ENCODE measurements at regions not wholly inside any gene's neighbourhood (a gene's known extent, or its start where the extent isn't known, plus 50 kb on each side); places are given as distances from the start of the nearest gene placed in this dataset.
"Not testable (repeated sequence)": the region's sequence is repeated elsewhere in the genome, so short reads cannot be mapped to it uniquely, and the experiment has no call there.

DNA sequence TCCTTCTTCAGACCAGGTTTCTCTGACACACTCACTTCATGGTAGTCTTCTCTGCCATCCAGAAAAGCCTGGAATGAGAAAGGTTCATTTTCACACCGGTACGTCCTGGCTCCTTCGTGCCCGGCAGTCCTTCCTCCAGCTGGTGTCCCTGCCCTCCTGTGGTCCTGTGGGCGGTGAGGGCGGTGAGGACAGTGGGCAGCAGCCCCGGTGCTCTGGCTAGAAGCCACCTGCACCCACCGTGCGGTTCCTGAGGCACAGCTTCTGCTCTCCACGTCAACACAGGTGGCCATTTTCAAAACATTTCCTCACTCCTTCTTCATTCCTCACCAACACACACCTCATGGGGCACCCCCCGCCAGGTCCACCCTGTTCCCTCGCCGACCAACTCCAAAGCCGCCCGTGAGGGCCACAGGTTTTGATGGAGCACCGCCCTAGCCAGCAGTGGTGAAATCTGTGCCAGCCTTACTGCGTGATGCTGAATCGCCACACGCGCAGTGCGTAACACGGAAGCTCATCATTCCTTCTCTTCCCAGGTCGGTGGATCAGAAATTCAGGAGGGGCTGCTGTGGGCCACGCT is 251.4 kb upstream of the RNF32 start:
- DNase-seq (no peak), ATAC-seq (no peak)
- Mint-ChIP-seq H3K27ac (no peak overlapping the region), H3K27me3 (peaks cover 23% of the 10 kb centered on the region), H3K4me3 (no peak overlapping the region), H3K36me3 (ENCODE audit: low read depth) (peaks cover 3% of the 10 kb centered on the region), H3K4me1 (no peaks in the 10 kb centered on the region)
- no peaks in the 10 kb centered on the region for H3K9me3 ChIP-seq (ENCODE audit: control insufficient read depth, low read length, poor library complexity, severe bottlenecking)

GRCh38 chr7:156386097-156386496 is 254.5 kb upstream of the RNF32 start:
- DNase-seq, result no peak
- H3K9me3 ChIP-seq (ENCODE audit: control insufficient read depth, low read length, poor library complexity, severe bottlenecking), result no peaks in the 10 kb centered on the region
- Mint-ChIP-seq H3K27me3 (peaks cover 32% of the 10 kb centered on the region), H3K27ac (no peak overlapping the region), H3K36me3 (ENCODE audit: low read depth) (no peaks in the 10 kb centered on the region), H3K4me1 (no peaks in the 10 kb centered on the region), H3K4me3 (no peak overlapping the region)
- ATAC-seq, result no peak

- no peak for ATAC-seq
- H3K4me3 Mint-ChIP-seq, result no peak overlapping the region
- DNase-seq, result no peak
- no peaks in the 10 kb centered on the region for H3K36me3 Mint-ChIP-seq (ENCODE audit: low read depth)
- H3K27me3 Mint-ChIP-seq, result peaks cover 27% of the 10 kb centered on the region
- no peaks in the 10 kb centered on the region for H3K9me3 ChIP-seq (ENCODE audit: control insufficient read depth, low read length, poor library complexity, severe bottlenecking)
- H3K27ac Mint-ChIP-seq, result no peak overlapping the region
- H3K4me1 Mint-ChIP-seq, result no peaks in the 10 kb centered on the region
Observed at GRCh38 chr7:156384706-156385105, 255.9 kb upstream of the RNF32 start.

GRCh38 chr7:156383526-156383925 is 257.0 kb upstream of the RNF32 start:
- no peak overlapping the region for H3K27ac Mint-ChIP-seq
- H3K27me3 Mint-ChIP-seq, result peaks cover 29% of the 10 kb centered on the region
- ATAC-seq (no peak), DNase-seq (no peak)
- H3K36me3 Mint-ChIP-seq (ENCODE audit: low read depth), result no peaks in the 10 kb centered on the region
- no peaks in the 10 kb centered on the region for H3K9me3 ChIP-seq (ENCODE audit: control insufficient read depth, low read length, poor library complexity, severe bottlenecking)
- no peak overlapping the region for H3K4me3 Mint-ChIP-seq
- peaks cover 3% of the 10 kb centered on the region for H3K4me1 Mint-ChIP-seq

- H3K27me3 Mint-ChIP-seq, result peaks cover 53% of the 10 kb centered on the region
- H3K4me3 Mint-ChIP-seq, result no peak overlapping the region
- DNase-seq (no peak), ATAC-seq (no peak)
- H3K4me1 Mint-ChIP-seq, result peaks cover 3% of the 10 kb centered on the region
- H3K36me3 Mint-ChIP-seq (ENCODE audit: low read depth), result no peaks in the 10 kb centered on the region
- H3K27ac Mint-ChIP-seq, result no peak overlapping the region
- H3K9me3 ChIP-seq (ENCODE audit: control insufficient read depth, low read length, poor library complexity, severe bottlenecking), result no peaks in the 10 kb centered on the region
Observed at GRCh38 chr7:156380261-156380660, 260.3 kb upstream of the RNF32 start.

- H3K9me3 ChIP-seq (ENCODE audit: control insufficient read depth, low read length, poor library complexity, severe bottlenecking), result no peaks in the 10 kb centered on the region
- ATAC-seq, result no peak
- no peak overlapping the region for H3K27ac Mint-ChIP-seq
- DNase-seq, result no peak
- H3K4me3 Mint-ChIP-seq, result no peak overlapping the region
- H3K36me3 Mint-ChIP-seq (ENCODE audit: low read depth), result peaks cover 2% of the 10 kb centered on the region
- peaks cover 3% of the 10 kb centered on the region for H3K4me1 Mint-ChIP-seq
- peaks cover 52% of the 10 kb centered on the region for H3K27me3 Mint-ChIP-seq
Observed at GRCh38 chr7:156379324-156380070, 261.1 kb upstream of the RNF32 start.

- Mint-ChIP-seq H3K27ac (no peak overlapping the region), H3K4me3 (no peak overlapping the region), H3K36me3 (ENCODE audit: low read depth) (peaks cover 2% of the 10 kb centered on the region), H3K4me1 (peaks cover 3% of the 10 kb centered on the region), H3K27me3 (peaks cover 45% of the 10 kb centered on the region)
- no peak for DNase-seq
- ATAC-seq, result no peak
- H3K9me3 ChIP-seq (ENCODE audit: control insufficient read depth, low read length, poor library complexity, severe bottlenecking), result no peaks in the 10 kb centered on the region
Observed at GRCh38 chr7:156378806-156379205, 261.8 kb upstream of the RNF32 start.

GRCh38 chr7:156376317-156376716 is 264.3 kb upstream of the RNF32 start:
- H3K27ac Mint-ChIP-seq, result no peak overlapping the region
- no peak overlapping the region for H3K4me3 Mint-ChIP-seq
- peaks cover 3% of the 10 kb centered on the region for H3K4me1 Mint-ChIP-seq
- H3K9me3 ChIP-seq (ENCODE audit: control insufficient read depth, low read length, poor library complexity, severe bottlenecking), result peaks cover 3% of the 10 kb centered on the region
- DNase-seq (no peak), ATAC-seq (no peak)
- peaks cover 2% of the 10 kb centered on the region for H3K36me3 Mint-ChIP-seq (ENCODE audit: low read depth)
- peaks cover 33% of the 10 kb centered on the region for H3K27me3 Mint-ChIP-seq

- H3K4me3 Mint-ChIP-seq, result no peak overlapping the region
- H3K4me1 Mint-ChIP-seq, result peaks cover 2% of the 10 kb centered on the region
- DNase-seq (no peak), ATAC-seq (no peak)
- no peak overlapping the region for H3K27ac Mint-ChIP-seq
- peaks cover 28% of the 10 kb centered on the region for H3K27me3 Mint-ChIP-seq
- H3K9me3 ChIP-seq (ENCODE audit: control insufficient read depth, low read length, poor library complexity, severe bottlenecking), result peaks cover 3% of the 10 kb centered on the region
- peaks cover 2% of the 10 kb centered on the region for H3K36me3 Mint-ChIP-seq (ENCODE audit: low read depth)
Observed at GRCh38 chr7:156374335-156374734, 266.2 kb upstream of the RNF32 start.

DNA sequence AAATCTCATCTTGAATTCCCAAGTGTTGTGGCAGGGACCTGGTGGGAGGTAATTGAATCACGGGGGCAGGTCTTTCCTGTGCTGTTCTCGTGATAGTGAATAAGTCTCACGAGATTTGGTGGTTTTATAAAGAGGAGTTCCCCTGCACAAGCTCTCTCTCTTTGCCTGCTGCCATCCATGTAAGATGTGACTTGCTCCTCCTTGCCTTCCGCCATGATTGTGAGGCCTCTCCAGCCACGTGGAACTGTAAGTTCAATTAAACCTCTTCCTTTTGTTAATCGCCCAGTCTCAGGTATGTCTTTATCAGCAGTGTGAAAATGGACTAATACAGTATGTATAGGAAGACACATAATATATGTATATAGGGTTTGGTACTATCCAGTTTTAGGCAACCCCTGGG is 270.6 kb upstream of the RNF32 start:
- H3K27ac Mint-ChIP-seq; DNase-seq; H3K27me3 Mint-ChIP-seq; ATAC-seq; H3K9me3 ChIP-seq (ENCODE audit: control insufficient read depth, low read length, poor library complexity, severe bottlenecking); H3K4me1 Mint-ChIP-seq; H3K36me3 Mint-ChIP-seq (ENCODE audit: low read depth); H3K4me3 Mint-ChIP-seq: not testable (repeated sequence)

DNA sequence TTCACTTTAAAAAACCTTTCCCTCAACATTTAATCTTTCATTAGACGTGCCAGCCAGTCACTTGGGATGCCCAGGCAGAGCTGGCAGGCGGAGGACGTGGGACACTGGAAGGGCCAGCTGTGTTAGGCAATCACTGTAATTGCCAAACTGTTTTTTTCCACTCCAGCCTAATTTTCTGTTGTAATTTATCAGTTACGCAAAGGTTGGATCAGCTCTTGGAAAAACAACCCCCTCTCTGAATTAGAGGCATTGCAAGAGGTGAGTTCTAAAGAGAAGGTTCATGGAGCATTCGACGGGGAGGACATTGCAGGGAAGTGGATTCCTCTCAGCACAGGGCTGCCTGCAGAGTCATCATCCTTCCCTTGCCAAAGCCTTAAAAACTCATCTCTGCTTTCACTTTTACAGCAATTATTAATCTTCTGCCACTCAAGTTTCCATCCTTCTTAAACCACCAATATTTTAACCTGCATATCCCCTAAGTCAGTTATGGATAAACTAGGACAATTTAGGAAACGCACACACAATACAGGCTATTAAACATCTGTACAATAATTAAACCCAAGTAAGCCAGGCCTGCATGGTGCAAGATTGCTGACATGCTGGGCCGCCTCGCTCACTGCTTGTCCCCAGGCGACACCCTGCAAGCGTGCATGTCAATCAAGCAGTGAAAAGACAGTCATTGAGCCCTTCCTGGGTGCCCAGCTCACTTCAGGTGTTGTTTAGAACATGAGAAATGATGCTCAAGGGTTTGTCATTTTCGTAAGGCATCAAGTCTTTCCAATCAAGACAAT is 272.3 kb upstream of the RNF32 start:
- peaks cover 2% of the 10 kb centered on the region for H3K27me3 Mint-ChIP-seq
- H3K9me3 ChIP-seq (ENCODE audit: control insufficient read depth, low read length, poor library complexity, severe bottlenecking), result peaks cover 3% of the 10 kb centered on the region
- no peaks in the 10 kb centered on the region for H3K4me1 Mint-ChIP-seq
- H3K36me3 Mint-ChIP-seq (ENCODE audit: low read depth), result no peaks in the 10 kb centered on the region
- H3K27ac Mint-ChIP-seq, result no peak overlapping the region
- ATAC-seq (no peak), DNase-seq (no peak)
- no peak overlapping the region for H3K4me3 Mint-ChIP-seq

DNA sequence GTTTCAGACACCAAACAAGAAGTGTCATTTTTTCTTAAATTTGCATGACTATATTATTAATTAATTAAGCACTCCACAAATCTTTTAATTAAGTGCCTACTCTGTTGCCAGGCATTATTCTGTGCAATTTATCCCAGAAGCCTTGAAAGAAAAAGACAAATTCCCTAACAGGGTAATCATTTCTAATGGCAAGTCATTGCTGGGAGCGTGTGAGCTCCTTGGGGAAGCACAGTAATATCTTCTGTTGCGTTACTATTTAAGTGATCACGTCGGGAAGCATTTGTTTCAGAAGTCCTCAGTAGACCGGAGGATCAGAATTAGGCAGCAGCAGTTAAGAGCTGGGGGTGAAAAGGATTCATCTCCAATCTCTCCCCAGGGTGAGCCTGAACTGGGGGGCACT is 276.8 kb upstream of the RNF32 start:
- ATAC-seq (no peak), DNase-seq (no peak)
- no peaks in the 10 kb centered on the region for H3K36me3 Mint-ChIP-seq (ENCODE audit: low read depth)
- no peak overlapping the region for H3K27ac Mint-ChIP-seq
- peaks cover 23% of the 10 kb centered on the region for H3K27me3 Mint-ChIP-seq
- no peak overlapping the region for H3K4me3 Mint-ChIP-seq
- no peaks in the 10 kb centered on the region for H3K4me1 Mint-ChIP-seq
- no peaks in the 10 kb centered on the region for H3K9me3 ChIP-seq (ENCODE audit: control insufficient read depth, low read length, poor library complexity, severe bottlenecking)

DNA sequence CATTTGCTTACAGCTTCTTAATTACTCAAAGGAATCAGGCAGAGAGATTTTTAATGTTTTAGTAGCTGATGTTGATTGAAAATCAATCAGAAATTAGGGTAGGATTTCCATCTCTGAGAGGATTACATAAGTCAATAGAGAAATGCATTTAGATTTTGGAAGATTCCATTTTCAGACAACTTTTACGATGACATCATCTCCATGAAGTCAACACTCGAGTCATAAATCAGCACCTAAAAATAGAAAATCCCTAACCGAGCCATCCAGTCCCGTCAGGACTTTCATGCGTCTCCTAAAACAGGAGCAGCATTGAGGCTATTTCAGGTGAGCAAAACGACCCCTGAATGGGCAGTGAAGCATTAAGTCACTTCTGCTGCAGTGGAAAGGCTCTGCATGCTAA is 279.7 kb upstream of the RNF32 start:
- H3K9me3 ChIP-seq (ENCODE audit: control insufficient read depth, low read length, poor library complexity, severe bottlenecking), result no peaks in the 10 kb centered on the region
- ATAC-seq, result no peak
- Mint-ChIP-seq H3K4me1 (no peaks in the 10 kb centered on the region), H3K27me3 (peaks cover 27% of the 10 kb centered on the region), H3K27ac (no peak overlapping the region), H3K4me3 (no peak overlapping the region), H3K36me3 (ENCODE audit: low read depth) (no peaks in the 10 kb centered on the region)
- no peak for DNase-seq
